IPS DF 4.7 (cell line): ENCODE measurements at regions not wholly inside any gene's neighbourhood (a gene's known extent, or its start where the extent isn't known, plus 50 kb on each side); places are given as distances from the start of the nearest gene placed in this dataset.
A peak's percentile ranks its signal among the peaks of the same experiment; 100 is the strongest.

Source experiments
- DNase-seq: peaks from one replicate; pipeline ENCODE4 v3.0.0-alpha.2; 2013; ENCODE audit warnings: low spot score; ENCODE audit errors: extremely low read depth

DNA sequence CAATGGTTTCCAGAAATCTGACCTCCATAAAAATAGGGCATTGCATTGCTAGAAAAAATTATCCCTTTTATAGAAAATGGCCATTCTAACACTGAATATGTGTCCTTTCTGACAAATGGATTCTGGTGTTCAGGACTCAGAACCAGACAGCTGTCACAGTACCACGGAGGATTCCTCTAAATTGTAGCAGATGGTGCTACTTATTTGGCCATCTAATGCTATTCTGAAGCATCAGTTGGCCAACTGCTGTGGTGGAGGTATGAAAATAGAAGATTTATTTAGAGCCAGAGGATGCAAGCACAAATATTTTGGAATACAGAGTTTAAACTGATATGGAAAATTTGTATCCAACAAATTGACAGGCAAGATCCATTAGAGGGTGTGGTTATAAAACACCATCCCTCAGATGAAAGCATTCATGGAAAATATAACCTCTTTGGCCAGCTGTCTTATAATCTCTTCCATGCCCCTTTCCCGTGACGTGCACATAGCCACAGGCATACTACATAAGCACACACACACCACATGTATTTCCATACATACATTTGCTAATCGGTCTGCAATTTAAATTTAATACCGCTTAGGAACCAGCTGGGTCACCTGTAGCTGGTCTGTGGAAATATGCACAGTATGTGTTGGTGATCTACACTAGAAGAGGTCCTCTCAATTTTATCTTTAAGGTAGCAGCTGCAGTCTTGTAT is 302.7 kb upstream of the KCNMB2 start:
- DNase-seq: no peak

DNA sequence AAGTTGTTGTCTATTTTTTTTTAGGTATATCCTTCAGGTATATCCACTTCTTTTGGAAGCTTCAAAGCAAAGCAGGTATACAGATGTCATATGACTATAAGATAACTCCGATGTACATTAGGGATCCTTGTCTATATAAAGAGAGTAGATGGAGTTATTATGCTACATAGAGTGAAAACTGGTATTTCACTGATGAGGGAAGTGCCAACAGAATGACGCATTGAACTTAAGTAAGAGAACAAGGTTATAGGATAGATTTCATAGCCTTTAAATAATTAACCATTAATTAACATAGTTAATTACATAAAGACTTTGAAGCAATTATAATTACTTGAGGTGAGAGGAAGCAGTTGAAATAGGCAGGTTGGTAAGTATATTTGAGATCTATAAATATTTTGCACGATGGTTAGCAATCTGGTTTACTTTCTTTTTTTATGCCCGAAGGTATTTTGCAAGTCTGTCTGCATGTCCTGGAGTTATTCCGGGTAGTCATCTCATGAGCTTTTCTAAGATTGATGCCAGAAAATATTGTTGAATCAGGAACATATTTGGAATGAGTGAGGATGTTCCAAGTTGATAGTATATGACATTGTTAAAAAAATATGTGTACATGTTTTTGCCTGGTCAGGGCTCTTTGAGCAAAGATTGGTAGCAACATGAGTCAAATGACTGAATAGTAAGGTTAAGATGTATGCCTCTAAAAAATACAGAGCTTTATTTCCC is 299.5 kb upstream of the KCNMB2 start:
- no peak for DNase-seq

GRCh38 chr3:178238179-178238578 is 298.1 kb upstream of the KCNMB2 start:
- peak; percentile 64 for DNase-seq

DNA sequence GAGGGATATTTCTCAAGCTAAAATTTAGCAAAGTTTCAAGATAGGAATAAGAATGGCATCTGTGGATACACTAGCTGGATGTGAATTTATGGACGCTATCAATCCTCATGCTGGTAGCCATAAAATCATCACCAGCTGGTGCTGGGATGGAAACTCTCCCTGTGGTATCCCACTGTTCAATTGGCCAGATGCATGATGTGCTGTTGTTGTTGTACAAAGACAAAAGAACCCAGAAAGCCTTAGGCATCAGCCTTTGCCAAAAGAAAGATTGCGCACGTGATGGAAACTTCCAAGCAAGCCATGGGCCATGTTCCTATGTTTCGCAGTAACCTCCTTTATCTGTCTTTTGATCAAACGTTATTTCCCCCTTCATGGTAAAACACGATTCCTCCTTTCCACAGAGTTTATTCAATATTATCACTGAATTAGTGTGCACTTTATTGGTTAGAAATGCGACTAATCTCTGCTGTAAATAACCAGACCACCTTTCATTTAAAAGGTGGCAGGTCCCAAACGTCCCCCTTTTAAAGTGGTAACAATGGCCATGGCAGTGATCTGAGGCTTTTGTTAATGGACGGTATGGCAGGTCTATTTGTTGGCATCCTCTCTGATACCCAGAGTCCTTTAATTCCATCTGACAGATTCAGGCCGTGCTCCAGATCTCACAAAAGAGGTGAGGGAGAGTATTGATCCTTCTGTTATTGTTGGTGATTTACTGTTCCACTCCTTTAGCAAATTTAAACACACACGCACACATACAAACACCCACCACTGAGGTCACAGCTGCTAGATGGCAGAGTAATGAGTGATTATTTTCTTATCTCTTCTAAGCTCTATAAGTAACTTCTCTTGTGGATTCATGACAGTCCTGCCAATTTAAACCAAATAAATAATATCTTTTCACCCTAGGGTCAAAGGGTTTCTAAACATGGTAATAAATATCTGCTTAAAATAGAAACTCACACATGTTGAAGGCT is 291.2 kb upstream of the KCNMB2 start:
- DNase-seq: no peak

DNA sequence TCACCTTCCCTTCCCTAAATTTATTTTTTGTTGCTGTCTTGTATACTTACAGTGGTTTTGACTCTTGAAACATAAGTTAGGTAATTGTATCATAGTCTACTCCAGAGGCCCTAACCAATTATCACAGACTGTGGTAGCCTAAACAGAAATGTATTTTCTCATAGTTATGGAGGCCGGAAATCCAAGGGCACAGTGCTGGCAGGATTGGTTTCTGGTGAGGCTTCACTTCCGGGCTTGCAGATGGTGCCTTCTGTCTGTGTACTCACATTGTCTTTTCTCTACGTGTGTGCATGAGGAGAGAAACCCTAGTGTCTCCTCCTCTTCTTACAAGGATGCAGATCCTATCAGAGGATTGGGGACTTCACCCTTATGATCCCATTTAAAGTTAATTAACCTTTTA is 290.2 kb upstream of the KCNMB2 start:
- no peak for DNase-seq

DNA sequence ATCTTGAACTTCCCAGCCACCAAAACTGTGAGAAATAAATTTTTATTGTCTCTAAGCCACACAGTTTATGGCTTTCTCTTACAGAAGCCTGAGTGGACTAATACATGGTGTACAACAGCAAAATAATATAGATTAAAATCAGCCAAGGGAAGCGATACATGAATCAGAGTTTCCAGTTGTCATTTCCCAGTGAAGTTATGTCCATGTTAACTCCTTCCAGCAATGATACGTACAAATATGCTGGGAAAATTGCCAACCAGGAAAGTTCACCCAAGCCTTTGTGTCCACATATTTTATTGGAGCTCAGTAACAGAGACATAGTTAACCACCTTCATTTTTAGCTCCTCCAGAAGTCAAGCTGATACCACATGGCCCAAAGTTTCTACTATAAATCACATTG is 280.9 kb upstream of the KCNMB2 start:
- no peak for DNase-seq

DNA sequence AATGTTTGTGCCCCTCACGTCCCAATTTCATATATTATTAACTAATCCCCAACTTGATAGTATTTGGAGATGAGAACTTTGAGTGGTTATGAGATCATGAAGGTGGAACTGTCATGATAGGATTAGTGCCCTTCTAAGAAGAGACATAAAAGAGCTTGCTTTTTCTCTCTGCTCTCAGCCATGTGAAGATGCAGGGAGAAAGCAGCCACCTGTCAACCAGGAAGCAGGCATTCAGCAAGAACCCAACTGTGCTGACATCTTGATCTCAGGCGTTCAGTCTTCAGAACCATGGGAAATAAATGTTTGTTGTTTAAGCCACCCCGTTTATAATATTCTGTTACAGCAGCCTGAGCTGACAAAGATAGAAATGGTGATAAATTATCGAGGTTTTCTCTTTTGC is 278.7 kb upstream of the KCNMB2 start:
- DNase-seq: no peak

- no peak for DNase-seq
Observed at GRCh38 chr3:178258121-178258520, 278.1 kb upstream of the KCNMB2 start.

GRCh38 chr3:178259703-178260102 is 276.5 kb upstream of the KCNMB2 start:
- no peak for DNase-seq

DNA sequence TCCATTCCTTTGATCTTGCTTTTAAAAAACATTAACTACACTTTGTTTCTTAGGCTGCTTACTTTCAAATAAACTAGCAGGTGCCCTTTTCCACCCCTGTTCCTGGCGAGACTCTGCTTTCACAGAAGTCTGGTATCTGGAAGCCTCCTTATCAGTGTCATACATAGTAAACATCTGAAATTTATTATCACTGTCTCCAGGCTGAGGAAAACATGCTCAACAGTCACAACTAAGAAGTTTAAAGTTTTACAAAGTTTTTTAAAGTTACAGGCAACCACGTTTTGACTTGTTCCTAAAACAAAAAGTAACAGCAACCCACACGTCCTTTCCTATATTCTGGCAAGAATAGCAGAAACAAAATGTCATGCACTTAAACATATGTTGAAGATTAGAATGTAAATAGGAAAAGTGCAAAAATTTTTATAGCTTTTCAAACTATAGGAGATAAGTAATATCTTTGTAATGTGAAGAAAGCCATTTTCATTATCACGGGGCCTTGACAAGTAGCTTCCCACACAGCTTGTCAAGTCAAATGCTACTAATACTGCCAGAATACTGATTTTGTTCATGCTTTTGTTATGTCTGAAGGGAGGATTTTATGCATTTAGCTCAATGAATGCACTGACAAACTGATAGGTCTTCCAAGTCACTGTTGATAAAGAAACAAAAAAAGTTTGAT is 275.2 kb upstream of the KCNMB2 start:
- no peak for DNase-seq

DNA sequence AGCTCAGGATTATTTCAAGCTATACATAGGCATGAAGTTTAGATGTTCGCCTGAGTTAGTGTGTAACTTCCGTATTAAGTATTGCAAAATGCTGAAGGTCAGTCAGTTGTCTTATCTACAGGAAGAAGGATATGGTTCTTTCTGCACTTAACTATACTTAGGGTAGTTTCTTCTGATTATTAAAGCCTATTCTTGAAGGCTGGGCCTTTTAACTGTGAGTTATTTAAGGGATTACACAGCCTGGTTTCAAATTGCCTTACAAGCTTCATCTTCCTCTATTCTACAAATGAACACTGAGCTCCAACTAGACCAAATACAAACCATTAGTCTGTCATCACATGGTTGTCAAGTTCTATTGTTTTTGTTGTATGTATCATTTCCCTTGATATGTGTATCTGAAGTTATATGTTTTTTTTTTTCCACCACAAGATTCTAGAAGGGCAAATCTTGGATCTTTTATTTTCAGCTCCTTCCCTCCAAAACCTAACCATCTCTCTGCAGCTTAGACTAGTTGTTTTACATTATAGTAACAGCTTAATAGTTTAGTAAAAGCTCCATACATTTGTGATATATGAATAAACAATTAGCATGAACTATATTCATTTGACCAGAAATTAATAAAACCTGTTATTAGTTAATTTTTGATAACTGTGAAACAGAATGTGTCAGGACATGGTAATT is 272.9 kb upstream of the KCNMB2 start:
- no peak for DNase-seq

- DNase-seq: no peak
Observed at GRCh38 chr3:178267158-178267844, 268.9 kb upstream of the KCNMB2 start.

- no peak for DNase-seq
Observed at GRCh38 chr3:178270838-178271237, 265.4 kb upstream of the KCNMB2 start.

- DNase-seq: no peak
Observed at GRCh38 chr3:178271740-178272387, 264.4 kb upstream of the KCNMB2 start.

- DNase-seq: no peak
Observed at GRCh38 chr3:178272841-178273240, 263.4 kb upstream of the KCNMB2 start.

DNA sequence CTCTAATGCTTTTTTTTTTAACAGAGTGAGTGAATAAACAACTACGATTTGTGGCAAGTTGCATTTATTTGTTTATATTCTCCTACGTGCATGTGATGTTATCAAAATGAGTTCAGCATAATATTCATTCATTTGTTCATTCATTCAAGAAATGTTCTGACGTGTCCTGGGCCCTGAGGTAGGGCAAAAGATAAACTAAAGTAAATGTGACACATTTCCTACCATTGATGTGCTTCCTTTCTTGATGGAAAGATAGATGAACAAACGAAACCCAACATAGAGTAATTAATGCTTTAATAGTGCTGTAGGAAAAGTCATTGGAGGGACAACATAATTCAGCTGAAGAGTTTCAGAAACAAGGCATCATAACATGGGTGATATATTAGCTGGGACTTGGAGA is 261.5 kb upstream of the KCNMB2 start:
- no peak for DNase-seq

DNA sequence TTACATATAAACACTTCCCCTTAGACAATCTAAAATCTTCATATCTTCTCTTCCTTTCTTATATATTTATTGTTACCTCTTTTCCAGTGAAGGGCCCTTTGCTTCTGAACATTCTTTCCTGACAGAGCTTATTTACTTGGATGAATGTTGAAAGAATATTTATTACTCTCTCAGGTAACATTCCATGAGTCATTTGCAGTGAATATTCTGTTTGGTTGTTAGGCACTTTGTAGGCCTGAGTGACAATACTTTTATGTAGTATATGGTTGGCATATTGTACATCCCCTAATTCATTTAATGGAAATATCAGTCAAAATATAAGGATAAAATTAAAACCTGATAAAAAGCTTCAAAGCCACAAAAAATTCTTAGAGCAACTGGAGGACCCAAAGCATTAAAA is 260.9 kb upstream of the KCNMB2 start:
- no peak for DNase-seq

DNA sequence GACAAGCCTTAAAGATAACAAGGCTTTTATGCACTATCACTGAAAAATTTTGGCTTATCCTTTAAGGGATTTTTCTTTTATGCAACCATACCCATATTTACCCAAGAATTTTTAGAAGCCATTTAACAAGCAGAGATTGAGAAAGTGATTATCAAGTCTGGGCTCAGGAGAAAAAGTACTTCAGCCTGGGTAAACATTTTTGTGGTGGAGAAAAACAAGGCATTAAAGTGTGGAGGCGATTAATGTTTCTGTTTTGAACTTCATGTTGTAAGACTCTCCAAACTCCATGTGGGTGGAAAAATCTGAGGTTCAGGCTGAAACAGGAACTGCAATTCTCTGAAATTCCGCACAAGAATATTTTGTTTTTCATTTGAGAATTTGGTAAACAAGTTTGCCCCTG is 260.4 kb upstream of the KCNMB2 start:
- DNase-seq: no peak

- no peak for DNase-seq
Observed at GRCh38 chr3:178277605-178278004, 258.6 kb upstream of the KCNMB2 start.

GRCh38 chr3:178283561-178283960 is 252.7 kb upstream of the KCNMB2 start:
- DNase-seq: no peak
